VCaP (cell line): ENCODE measurements at regions not wholly inside any gene's neighbourhood (a gene's known extent, or its start where the extent isn't known, plus 50 kb on each side); places are given as distances from the start of the nearest gene placed in this dataset.

Experiments used
- H3K27ac ChIP-seq: fragments of 450-650 bp; 2 replicates; pipeline ENCODE4 v1.5.1; 2017
- CTCF ChIP-seq: fragments of 450-650 bp; conservative IDR thresholded peaks from 2 replicates; pipeline ENCODE4 v1.5.1; 2017; ENCODE audit warnings: mild to moderate bottlenecking, moderate library complexity

GRCh38 chr11:23138761-23139160 lies 278.5 kb upstream of the CCDC179 start:
- TF ChIP-seq CTCF: no peak
- H3K27ac ChIP-seq: no peak overlapping the region

- peak overlapping the region; percentile 40 for H3K27ac ChIP-seq
- no peak for TF ChIP-seq CTCF
Observed at GRCh38 chr11:23143022-23143421, 282.7 kb upstream of the CCDC179 start.

- TF ChIP-seq CTCF: no peak
- no peak overlapping the region for H3K27ac ChIP-seq
Observed at GRCh38 chr11:23151819-23152218, 291.5 kb upstream of the CCDC179 start.

- TF ChIP-seq CTCF: no peak
- H3K27ac ChIP-seq: no peak overlapping the region
Observed at GRCh38 chr11:23155503-23155902, 295.2 kb upstream of the CCDC179 start.

GRCh38 chr11:23164022-23164421 lies 303.7 kb upstream of the CCDC179 start:
- no peak for TF ChIP-seq CTCF
- no peak overlapping the region for H3K27ac ChIP-seq

- H3K27ac ChIP-seq: no peak overlapping the region
- TF ChIP-seq CTCF: no peak
Observed at GRCh38 chr11:23166376-23166775, 306.1 kb upstream of the CCDC179 start.

- TF ChIP-seq CTCF: no peak
- no peak overlapping the region for H3K27ac ChIP-seq
Observed at GRCh38 chr11:23179609-23180008, 319.3 kb upstream of the CCDC179 start.
